IPS-NIHi11 (cell line): ENCODE measurements at regions not wholly inside any gene's neighbourhood (a gene's known extent, or its start where the extent isn't known, plus 50 kb on each side); places are given as distances from the start of the nearest gene placed in this dataset.

ENCODE experiments used
- DNase-seq: peaks from one replicate; pipeline ENCODE4 v3.0.0; 2012; ENCODE audit warnings: mixed read lengths, low spot score

DNA sequence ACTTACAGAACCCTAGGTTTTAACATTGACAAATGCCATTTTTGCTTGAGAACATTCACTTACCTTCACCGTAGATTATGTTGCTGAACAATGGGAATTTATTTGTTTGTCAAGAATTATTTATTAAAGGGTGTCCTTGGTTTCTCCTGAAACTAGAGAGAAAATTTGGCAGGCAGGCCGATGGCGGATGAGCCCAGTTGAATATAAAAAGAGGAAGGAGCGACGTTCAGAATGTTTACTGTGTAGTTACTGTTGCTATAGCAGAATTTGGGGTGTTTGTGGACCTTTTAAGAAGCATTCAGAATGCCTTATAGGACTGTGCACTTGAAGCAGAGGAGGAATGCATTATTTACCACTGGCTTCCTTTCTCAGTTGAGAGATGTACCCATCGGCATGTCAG is 268.2 kb downstream of the CDH10 start:
- no peak for DNase-seq

DNA sequence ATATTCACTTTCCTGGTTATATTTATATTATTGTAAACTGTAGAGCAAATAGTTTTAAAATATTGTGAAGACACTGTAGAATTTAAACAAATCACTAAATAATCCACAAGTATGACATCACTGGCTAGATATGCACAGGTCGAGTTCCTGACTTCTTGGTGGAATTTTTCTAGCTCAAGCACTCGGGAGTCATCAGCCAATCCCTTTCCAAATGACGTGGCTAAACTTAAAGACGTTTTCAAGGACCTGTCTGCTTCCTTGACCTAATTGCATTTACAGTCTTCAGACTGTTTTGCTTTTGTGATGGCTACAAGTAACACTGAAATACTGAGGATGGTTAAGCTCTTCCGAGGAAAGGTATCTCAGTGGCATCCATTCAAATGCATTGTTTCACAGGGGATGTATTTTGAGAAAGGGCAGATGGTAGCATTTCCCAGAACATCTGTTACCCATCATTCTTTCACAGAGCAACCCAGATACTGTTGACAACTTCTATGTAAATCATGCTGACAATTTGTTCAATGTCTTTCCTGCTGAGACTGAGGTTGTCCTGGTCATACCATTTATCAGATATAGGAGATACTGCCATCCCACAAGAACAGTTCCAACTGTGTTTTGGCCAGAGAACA is 262.8 kb downstream of the CDH10 start:
- DNase-seq: peak; percentile 16

DNA sequence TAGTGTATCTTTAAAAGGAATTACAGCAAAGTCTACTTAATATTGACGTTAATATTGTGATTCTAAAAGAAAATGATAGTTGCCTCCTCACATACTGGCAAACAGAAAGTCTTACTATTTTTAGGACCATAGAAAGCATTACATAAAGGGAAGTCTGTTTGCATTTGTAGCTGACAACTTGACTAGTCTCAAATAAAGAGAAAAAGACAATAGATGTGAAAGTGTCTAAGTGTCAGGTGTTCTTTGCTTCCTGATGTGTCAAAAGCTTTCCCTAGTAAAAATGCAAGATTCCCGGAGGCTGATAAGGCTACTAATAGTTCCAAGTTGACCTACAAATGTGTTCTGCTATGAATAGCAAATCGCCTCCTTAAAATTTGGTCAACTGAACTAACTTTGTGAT is 259.7 kb downstream of the CDH10 start:
- no peak for DNase-seq

DNA sequence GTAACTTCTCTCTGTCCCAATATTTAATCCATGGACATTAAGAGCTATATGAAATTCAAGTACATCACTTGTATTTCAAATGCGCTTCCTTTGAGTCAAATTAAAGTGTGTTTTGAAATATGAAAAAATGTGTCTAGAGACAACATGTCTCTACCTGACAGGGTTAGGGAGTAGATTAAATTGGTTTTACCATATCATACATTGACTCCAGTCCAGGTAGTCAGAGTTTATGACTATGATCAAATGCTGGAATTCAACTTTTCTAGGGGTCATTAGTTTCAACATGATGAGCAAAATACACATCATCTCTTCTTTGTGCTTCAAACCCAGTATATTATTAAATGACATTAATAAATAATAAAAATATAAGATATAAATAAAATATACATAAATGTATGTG is 259.2 kb downstream of the CDH10 start:
- no peak for DNase-seq

DNA sequence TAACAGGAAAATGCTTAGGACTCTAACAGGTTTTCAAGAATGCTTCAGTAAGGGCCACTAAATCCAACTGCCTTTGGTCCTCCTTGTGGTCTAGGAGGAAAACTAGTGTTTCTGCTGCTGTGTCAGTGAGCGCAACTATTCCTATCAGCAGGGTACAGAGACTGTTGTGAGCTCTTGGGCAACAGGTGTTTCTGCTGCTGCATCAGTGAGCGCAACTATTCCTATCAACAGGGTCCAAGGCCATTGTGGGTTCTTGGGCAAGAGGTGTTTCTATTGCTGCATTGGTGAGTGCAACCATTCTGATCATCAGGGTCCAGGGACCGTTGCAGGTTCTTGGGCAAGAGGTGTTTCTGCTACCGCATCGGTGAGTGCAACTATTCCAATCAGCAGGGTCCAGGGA is 256.3 kb downstream of the CDH10 start:
- DNase-seq: no peak

- DNase-seq: no peak
Measured at GRCh38 chr5:24389968-24390367, 254.8 kb downstream of the CDH10 start.

- no peak for DNase-seq
Measured at GRCh38 chr5:24391816-24392215, 253.0 kb downstream of the CDH10 start.

DNA sequence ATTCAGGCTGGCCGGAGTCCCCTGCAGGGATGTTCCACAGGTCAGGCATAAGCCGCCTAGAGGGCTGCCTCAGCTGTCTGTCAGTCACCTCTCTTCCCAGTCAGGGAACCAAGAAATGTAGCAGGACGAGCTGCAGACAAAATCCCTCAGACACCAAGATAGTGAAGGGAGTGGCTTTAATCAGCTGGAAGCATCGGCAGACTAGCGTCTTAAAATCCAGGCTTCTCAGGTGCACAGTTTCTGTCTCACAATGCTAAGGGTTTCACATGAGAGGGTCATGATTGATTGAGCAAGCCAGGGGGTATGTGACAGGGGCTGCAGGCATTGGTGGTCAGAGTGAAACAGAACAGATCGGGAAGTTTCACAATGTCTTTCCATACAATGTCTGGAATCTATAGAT is 247.2 kb downstream of the CDH10 start:
- DNase-seq: no peak

DNA sequence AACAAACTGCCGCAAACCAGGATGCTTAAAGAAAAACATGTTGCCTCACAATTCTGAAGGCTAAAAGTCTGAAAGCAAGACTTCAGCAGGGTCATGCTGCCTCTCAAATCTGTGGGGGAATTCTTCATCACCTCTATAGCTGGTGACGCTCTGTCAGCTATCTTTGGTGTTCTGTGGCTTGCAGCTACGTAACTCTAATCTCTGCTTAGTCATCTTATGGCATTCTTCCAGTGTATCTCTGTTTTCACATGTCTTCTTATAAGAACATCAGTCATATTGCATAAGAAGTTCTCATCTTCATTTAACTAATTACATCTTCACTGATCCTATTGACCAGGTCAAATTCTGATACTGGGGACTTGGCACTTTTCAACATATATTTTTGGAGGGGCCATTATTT is 243.0 kb downstream of the CDH10 start:
- DNase-seq: no peak

GRCh38 chr5:24407466-24407865 is 237.3 kb downstream of the CDH10 start:
- DNase-seq: no peak

- DNase-seq: no peak
Measured at GRCh38 chr5:24428345-24428744, 216.4 kb downstream of the CDH10 start.

GRCh38 chr5:24433555-24433954 is 211.2 kb downstream of the CDH10 start:
- no peak for DNase-seq
